ENCODE measurements at regions not wholly inside any gene's neighbourhood (a gene's known extent, or its start where the extent isn't known, plus 50 kb on each side); places are given as distances from the start of the nearest gene placed in this dataset.

DNA sequence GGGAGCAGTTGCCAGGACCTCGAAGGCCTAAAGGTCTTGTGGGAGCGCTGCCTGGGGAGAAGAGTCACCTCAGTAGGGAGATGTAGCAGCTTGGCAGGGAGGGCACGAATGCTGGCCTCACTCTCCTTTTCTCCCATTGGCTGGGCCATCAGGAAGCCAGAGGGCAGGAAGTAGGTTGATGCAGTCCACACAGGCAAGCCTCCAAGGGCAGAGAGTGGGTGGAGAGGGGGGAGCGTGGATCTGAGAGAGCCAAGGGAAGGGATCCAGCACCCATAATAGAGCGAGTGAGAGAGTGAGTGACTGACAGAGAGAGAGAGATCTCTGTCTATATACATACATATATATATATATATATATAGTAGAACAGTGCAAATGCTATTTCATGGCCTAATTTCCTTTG, 215.3 kb upstream of the LRFN2 start:
- TF ChIP-seq FOSL2 (IDR thresholded peaks at IDR 0.05): no peak
- TF ChIP-seq FOSL2 (CRISPR knock-in tag; IDR thresholded peaks at IDR 0.05): no peak
- TF ChIP-seq, protein P1, sequence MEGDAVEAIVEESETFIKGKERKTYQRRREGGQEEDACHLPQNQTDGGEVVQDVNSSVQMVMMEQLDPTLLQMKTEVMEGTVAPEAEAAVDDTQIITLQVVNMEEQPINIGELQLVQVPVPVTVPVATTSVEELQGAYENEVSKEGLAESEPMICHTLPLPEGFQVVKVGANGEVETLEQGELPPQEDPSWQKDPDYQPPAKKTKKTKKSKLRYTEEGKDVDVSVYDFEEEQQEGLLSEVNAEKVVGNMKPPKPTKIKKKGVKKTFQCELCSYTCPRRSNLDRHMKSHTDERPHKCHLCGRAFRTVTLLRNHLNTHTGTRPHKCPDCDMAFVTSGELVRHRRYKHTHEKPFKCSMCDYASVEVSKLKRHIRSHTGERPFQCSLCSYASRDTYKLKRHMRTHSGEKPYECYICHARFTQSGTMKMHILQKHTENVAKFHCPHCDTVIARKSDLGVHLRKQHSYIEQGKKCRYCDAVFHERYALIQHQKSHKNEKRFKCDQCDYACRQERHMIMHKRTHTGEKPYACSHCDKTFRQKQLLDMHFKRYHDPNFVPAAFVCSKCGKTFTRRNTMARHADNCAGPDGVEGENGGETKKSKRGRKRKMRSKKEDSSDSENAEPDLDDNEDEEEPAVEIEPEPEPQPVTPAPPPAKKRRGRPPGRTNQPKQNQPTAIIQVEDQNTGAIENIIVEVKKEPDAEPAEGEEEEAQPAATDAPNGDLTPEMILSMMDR (IDR thresholded peaks at IDR 0.05): no peak
- no peak for TF ChIP-seq CBX2 (IDR thresholded peaks at IDR 0.05; ENCODE audit: borderline replicate concordance, low read depth)
- no peak for TF ChIP-seq NR3C1 (IDR thresholded peaks at IDR 0.05)
- TF ChIP-seq POLR2A (IDR thresholded peaks at IDR 0.05; ENCODE audit: low read length): no peak
- TF ChIP-seq EP300 (IDR thresholded peaks at IDR 0.05): no peak
- no peak for TF ChIP-seq HMGXB4 (CRISPR knock-in tag; IDR thresholded peaks at IDR 0.05; ENCODE audit: borderline replicate concordance)
- TF ChIP-seq RFX5 (IDR thresholded peaks at IDR 0.05): no peak
- TF ChIP-seq RARB (CRISPR knock-in tag; IDR thresholded peaks at IDR 0.05): no peak
- no peak for TF ChIP-seq RAD21 (conservative IDR thresholded peaks at IDR 0.05 in 1 of 2, IDR thresholded peaks at IDR 0.05 in 1 of 2)
- TF ChIP-seq, protein P2, sequence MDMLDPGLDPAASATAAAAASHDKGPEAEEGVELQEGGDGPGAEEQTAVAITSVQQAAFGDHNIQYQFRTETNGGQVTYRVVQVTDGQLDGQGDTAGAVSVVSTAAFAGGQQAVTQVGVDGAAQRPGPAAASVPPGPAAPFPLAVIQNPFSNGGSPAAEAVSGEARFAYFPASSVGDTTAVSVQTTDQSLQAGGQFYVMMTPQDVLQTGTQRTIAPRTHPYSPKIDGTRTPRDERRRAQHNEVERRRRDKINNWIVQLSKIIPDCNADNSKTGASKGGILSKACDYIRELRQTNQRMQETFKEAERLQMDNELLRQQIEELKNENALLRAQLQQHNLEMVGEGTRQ (IDR thresholded peaks at IDR 0.05): no peak
